ENCODE measurements at regions not wholly inside any gene's neighbourhood (a gene's known extent, or its start where the extent isn't known, plus 50 kb on each side); places are given as distances from the start of the nearest gene placed in this dataset.

GRCh38 chr4:13262816-13263215 lies 221.3 kb downstream of the RAB28 start (continued):
- TF ChIP-seq TCF12 (IDR thresholded peaks at IDR 0.05; ENCODE audit: low read depth, low read length) (no peak), EP300 (IDR thresholded peaks at IDR 0.05; ENCODE audit: borderline replicate concordance in 1 of 2, low read depth in 2 of 2, low read length in 2 of 2) (no peak), SP2 (IDR thresholded peaks at IDR 0.05; ENCODE audit: low read length) (no peak), CHD1 (IDR thresholded peaks at IDR 0.05; ENCODE audit: low read depth, low read length) (no peak)
